ENCODE measurements at regions not wholly inside any gene's neighbourhood (a gene's known extent, or its start where the extent isn't known, plus 50 kb on each side); places are given as distances from the start of the nearest gene placed in this dataset.

- Mint-ChIP-seq H3K27me3 (ENCODE audit: low read depth) (no peaks in the 10 kb centered on the region), H3K4me3 (no peak overlapping the region), H3K4me1 (no peaks in the 10 kb centered on the region), H3K36me3 (no peaks in the 10 kb centered on the region), H3K27ac (no peak overlapping the region), H3K9me3 (no peaks in the 10 kb centered on the region)
- DNase-seq (ENCODE audit: low spot score in 2 of 2, unreplicated experiment in 2 of 2): no peak
- no peak for TF ChIP-seq CTCF (IDR thresholded peaks at IDR 0.05; ENCODE audit: unreplicated experiment)
Observed at GRCh38 chr17:70771804-70772386, 602.6 kb downstream of the KCNJ2 start.

GRCh38 chr17:70772761-70773160, 603.4 kb downstream of the KCNJ2 start:
- Mint-ChIP-seq H3K27me3 (ENCODE audit: low read depth) (no peaks in the 10 kb centered on the region), H3K4me1 (no peaks in the 10 kb centered on the region), H3K27ac (no peak overlapping the region), H3K4me3 (no peak overlapping the region), H3K36me3 (no peaks in the 10 kb centered on the region), H3K9me3 (no peaks in the 10 kb centered on the region)
- no peak for DNase-seq (ENCODE audit: low spot score in 2 of 2, unreplicated experiment in 2 of 2)
- no peak for TF ChIP-seq CTCF (IDR thresholded peaks at IDR 0.05; ENCODE audit: unreplicated experiment)

- H3K27ac Mint-ChIP-seq: no peak overlapping the region
- no peak overlapping the region for H3K4me3 Mint-ChIP-seq
- no peaks in the 10 kb centered on the region for H3K27me3 Mint-ChIP-seq (ENCODE audit: low read depth)
Observed at GRCh38 chr17:70773258-70773657, 603.9 kb downstream of the KCNJ2 start.

GRCh38 chr17:70774339-70775117, 605.2 kb downstream of the KCNJ2 start:
- Mint-ChIP-seq H3K4me1 (no peaks in the 10 kb centered on the region), H3K27me3 (ENCODE audit: low read depth) (no peaks in the 10 kb centered on the region), H3K9me3 (no peaks in the 10 kb centered on the region), H3K4me3 (no peak overlapping the region), H3K27ac (no peak overlapping the region), H3K36me3 (no peaks in the 10 kb centered on the region)
- DNase-seq (ENCODE audit: low spot score in 2 of 2, unreplicated experiment in 2 of 2): no peak
- no peak for TF ChIP-seq CTCF (IDR thresholded peaks at IDR 0.05; ENCODE audit: unreplicated experiment)

More at GRCh38 chr17:70773258-70773657, 603.9 kb downstream of the KCNJ2 start:
- no peaks in the 10 kb centered on the region for H3K4me1 Mint-ChIP-seq
- no peaks in the 10 kb centered on the region for H3K36me3 Mint-ChIP-seq
- no peaks in the 10 kb centered on the region for H3K9me3 Mint-ChIP-seq
- no peak for DNase-seq (ENCODE audit: low spot score in 2 of 2, unreplicated experiment in 2 of 2)
- TF ChIP-seq CTCF (IDR thresholded peaks at IDR 0.05; ENCODE audit: unreplicated experiment): no peak

GRCh38 chr17:70775679-70776078, 606.3 kb downstream of the KCNJ2 start:
- Mint-ChIP-seq H3K27ac (no peak overlapping the region), H3K4me1 (no peaks in the 10 kb centered on the region), H3K36me3 (no peaks in the 10 kb centered on the region), H3K27me3 (ENCODE audit: low read depth) (no peaks in the 10 kb centered on the region), H3K9me3 (peaks cover 4% of the 10 kb centered on the region), H3K4me3 (no peak overlapping the region)
- TF ChIP-seq CTCF (IDR thresholded peaks at IDR 0.05; ENCODE audit: unreplicated experiment): no peak
- no peak for DNase-seq (ENCODE audit: low spot score in 2 of 2, unreplicated experiment in 2 of 2)
